ENCODE measurements at regions not wholly inside any gene's neighbourhood (a gene's known extent, or its start where the extent isn't known, plus 50 kb on each side); places are given as distances from the start of the nearest gene placed in this dataset.

- no peak for TF ChIP-seq ZSCAN32 (CRISPR knock-in tag; IDR thresholded peaks at IDR 0.05)
- TF ChIP-seq, protein P1, sequence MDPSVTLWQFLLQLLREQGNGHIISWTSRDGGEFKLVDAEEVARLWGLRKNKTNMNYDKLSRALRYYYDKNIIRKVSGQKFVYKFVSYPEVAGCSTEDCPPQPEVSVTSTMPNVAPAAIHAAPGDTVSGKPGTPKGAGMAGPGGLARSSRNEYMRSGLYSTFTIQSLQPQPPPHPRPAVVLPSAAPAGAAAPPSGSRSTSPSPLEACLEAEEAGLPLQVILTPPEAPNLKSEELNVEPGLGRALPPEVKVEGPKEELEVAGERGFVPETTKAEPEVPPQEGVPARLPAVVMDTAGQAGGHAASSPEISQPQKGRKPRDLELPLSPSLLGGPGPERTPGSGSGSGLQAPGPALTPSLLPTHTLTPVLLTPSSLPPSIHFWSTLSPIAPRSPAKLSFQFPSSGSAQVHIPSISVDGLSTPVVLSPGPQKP (CRISPR knock-in tag; IDR thresholded peaks at IDR 0.05) = no peak
- TF ChIP-seq STAT5A (IDR thresholded peaks at IDR 0.05; ENCODE audit: borderline replicate concordance, low read length) = no peak
- no peak for TF ChIP-seq RNF2 (IDR thresholded peaks at IDR 0.05)
- TF ChIP-seq, protein P2, sequence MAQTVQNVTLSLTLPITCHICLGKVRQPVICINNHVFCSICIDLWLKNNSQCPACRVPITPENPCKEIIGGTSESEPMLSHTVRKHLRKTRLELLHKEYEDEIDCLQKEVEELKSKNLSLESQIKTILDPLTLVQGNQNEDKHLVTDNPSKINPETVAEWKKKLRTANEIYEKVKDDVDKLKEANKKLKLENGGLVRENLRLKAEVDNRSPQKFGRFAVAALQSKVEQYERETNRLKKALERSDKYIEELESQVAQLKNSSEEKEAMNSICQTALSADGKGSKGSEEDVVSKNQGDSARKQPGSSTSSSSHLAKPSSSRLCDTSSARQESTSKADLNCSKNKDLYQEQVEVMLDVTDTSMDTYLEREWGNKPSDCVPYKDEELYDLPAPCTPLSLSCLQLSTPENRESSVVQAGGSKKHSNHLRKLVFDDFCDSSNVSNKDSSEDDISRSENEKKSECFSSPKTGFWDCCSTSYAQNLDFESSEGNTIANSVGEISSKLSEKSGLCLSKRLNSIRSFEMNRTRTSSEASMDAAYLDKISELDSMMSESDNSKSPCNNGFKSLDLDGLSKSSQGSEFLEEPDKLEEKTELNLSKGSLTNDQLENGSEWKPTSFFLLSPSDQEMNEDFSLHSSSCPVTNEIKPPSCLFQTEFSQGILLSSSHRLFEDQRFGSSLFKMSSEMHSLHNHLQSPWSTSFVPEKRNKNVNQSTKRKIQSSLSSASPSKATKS (CRISPR knock-in tag; IDR thresholded peaks at IDR 0.05) = no peak
- TF ChIP-seq SRSF7 (optimal IDR thresholded peaks at IDR 0.05; ENCODE audit: low read depth, low read length) = no peak
- no peak for TF ChIP-seq TOE1 (IDR thresholded peaks at IDR 0.05; ENCODE audit: borderline replicate concordance)
- no peak for TF ChIP-seq TOE1 (CRISPR knock-in tag; IDR thresholded peaks at IDR 0.05; ENCODE audit: borderline replicate concordance, low read depth)
- TF ChIP-seq SPI1 (IDR thresholded peaks at IDR 0.05; ENCODE audit: borderline replicate concordance, low read depth, low read length) = no peak
- no peak for TF ChIP-seq NUFIP1 (IDR thresholded peaks at IDR 0.05; ENCODE audit: partially characterized antibody)
- TF ChIP-seq ZKSCAN1 (IDR thresholded peaks at IDR 0.05; ENCODE audit: low read depth, low read length) = no peak
- no peak for TF ChIP-seq TEAD1 (CRISPR knock-in tag; IDR thresholded peaks at IDR 0.05)
- no peak for TF ChIP-seq PHTF2 (CRISPR knock-in tag; IDR thresholded peaks at IDR 0.05)
Observed at GRCh38 chr3:125683067-125683829, 88.0 kb upstream of the OSBPL11 start (continued).

Measured in K562 (cell line).